NAMALWA (cell line): ENCODE measurements at regions not wholly inside any gene's neighbourhood (a gene's known extent, or its start where the extent isn't known, plus 50 kb on each side); places are given as distances from the start of the nearest gene placed in this dataset.
"Not testable (repeated sequence)": the region's sequence is repeated elsewhere in the genome, so short reads cannot be mapped to it uniquely, and the experiment has no call there.

Experiments
- DNase-seq: peaks from one replicate; pipeline ENCODE4 v3.0.0-alpha.2; 2015; ENCODE audit warnings: low spot score

GRCh38 chr2:57333221-57333620, 713.4 kb upstream of the VRK2 start:
- no peak for DNase-seq

GRCh38 chr2:57343391-57344006, 703.1 kb upstream of the VRK2 start:
- no peak for DNase-seq

- DNase-seq: no peak
Observed at GRCh38 chr2:57368190-57368589, 678.4 kb upstream of the VRK2 start.

- DNase-seq: no peak
Observed at GRCh38 chr2:57370882-57371585, 675.6 kb upstream of the VRK2 start.

GRCh38 chr2:57372237-57372984, 674.2 kb upstream of the VRK2 start:
- no peak for DNase-seq

GRCh38 chr2:57373530-57373929, 673.1 kb upstream of the VRK2 start:
- no peak for DNase-seq

- DNase-seq: peak; percentile 36
Observed at GRCh38 chr2:57376985-57377384, 669.6 kb upstream of the VRK2 start.

GRCh38 chr2:57386305-57386704, 660.3 kb upstream of the VRK2 start:
- no peak for DNase-seq

GRCh38 chr2:57396355-57397098, 650.1 kb upstream of the VRK2 start:
- no peak for DNase-seq

GRCh38 chr2:57397550-57398360, 648.9 kb upstream of the VRK2 start:
- no peak for DNase-seq

- no peak for DNase-seq
Observed at GRCh38 chr2:57399057-57399456, 647.5 kb upstream of the VRK2 start.

- DNase-seq: no peak
Observed at GRCh38 chr2:57402096-57402495, 644.5 kb upstream of the VRK2 start.

GRCh38 chr2:57402755-57403154, 643.9 kb upstream of the VRK2 start:
- no peak for DNase-seq

- DNase-seq: no peak
Observed at GRCh38 chr2:57407772-57408201, 638.8 kb upstream of the VRK2 start.

GRCh38 chr2:57408587-57408986, 638.0 kb upstream of the VRK2 start:
- no peak for DNase-seq

- no peak for DNase-seq
Observed at GRCh38 chr2:57417007-57417406, 629.6 kb upstream of the VRK2 start.

- DNase-seq: not testable (repeated sequence)
Observed at GRCh38 chr2:57418859-57419346, 627.7 kb upstream of the VRK2 start.

GRCh38 chr2:57429831-57430230, 616.8 kb upstream of the VRK2 start:
- DNase-seq: no peak

- no peak for DNase-seq
Observed at GRCh38 chr2:57432528-57432927, 614.1 kb upstream of the VRK2 start.

- DNase-seq: no peak
Observed at GRCh38 chr2:57434441-57434840, 612.2 kb upstream of the VRK2 start.

GRCh38 chr2:57434972-57435371, 611.6 kb upstream of the VRK2 start:
- DNase-seq: no peak
